Hepatocyte (in vitro differentiated cells): ENCODE measurements at regions not wholly inside any gene's neighbourhood (a gene's known extent, or its start where the extent isn't known, plus 50 kb on each side); places are given as distances from the start of the nearest gene placed in this dataset.

Experiments used
- EZH2phosphoT487 ChIP-seq: fragments of 200-600 bp; sonication (generic); IDR thresholded peaks from one replicate; pipeline ENCODE4 v1.6.1; 2018; ENCODE audit warnings: antibody characterized with exemption, mild to moderate bottlenecking, low read depth, moderate library complexity; ENCODE audit not compliant: unreplicated experiment, severe bottlenecking
- TF ChIP-seq, protein P1 (sequence below): fragments of 200-600 bp; sonication (generic); IDR thresholded peaks from 2 replicates; pipeline ENCODE4 v1.5.1; 2016; ENCODE audit warnings: antibody characterized with exemption, mild to moderate bottlenecking; ENCODE audit not compliant: poor library complexity

DNA sequence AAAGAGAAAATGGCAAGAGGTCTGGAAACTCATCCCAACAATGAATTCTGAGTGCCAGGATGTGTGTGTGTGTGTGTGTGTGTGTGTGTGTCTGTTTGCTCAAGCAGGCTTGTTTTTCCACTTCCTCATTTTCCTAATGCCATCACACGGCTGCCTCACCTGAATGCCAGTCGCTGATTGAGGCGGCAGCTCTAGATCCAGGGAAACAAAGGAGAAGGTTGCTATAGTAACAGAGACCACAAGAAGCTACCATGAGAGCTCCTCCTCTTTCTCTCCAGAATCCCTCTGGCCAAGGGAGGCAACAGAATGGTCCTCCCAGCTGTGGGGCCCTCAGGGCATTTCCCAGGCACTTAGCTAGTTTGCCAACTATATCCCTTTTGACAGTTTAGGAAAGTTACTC is 241.1 kb upstream of the TSHZ2 start:
- TF ChIP-seq EZH2phosphoT487 = no peak
- TF ChIP-seq, protein P1, sequence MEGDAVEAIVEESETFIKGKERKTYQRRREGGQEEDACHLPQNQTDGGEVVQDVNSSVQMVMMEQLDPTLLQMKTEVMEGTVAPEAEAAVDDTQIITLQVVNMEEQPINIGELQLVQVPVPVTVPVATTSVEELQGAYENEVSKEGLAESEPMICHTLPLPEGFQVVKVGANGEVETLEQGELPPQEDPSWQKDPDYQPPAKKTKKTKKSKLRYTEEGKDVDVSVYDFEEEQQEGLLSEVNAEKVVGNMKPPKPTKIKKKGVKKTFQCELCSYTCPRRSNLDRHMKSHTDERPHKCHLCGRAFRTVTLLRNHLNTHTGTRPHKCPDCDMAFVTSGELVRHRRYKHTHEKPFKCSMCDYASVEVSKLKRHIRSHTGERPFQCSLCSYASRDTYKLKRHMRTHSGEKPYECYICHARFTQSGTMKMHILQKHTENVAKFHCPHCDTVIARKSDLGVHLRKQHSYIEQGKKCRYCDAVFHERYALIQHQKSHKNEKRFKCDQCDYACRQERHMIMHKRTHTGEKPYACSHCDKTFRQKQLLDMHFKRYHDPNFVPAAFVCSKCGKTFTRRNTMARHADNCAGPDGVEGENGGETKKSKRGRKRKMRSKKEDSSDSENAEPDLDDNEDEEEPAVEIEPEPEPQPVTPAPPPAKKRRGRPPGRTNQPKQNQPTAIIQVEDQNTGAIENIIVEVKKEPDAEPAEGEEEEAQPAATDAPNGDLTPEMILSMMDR = no peak
